ENCODE measurements at regions not wholly inside any gene's neighbourhood (a gene's known extent, or its start where the extent isn't known, plus 50 kb on each side); places are given as distances from the start of the nearest gene placed in this dataset.

DNA sequence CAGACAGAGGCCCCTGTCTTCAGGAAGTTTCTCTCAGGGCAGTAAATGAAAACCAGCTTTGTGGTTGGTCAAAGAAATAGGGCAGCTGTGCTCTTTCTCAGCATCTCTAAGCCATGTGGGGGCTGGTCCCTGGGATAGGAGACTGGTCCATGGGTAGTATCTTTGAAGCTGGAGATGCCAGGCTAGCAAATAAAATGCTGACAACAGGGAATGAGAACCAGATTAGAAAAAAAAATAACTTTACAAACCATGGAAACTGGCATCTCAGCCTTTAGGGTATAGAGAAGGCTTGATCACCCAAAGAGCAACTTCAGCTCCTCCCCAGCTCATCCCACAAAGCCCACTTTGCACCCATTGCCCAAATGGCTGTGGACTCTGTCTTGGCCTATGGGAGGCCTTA lies 138.1 kb downstream of the TTC32 start:
- no peak for TF ChIP-seq ZNF302 (tag by site-specific recombination; IDR thresholded peaks at IDR 0.05; ENCODE audit: low read depth)
- TF ChIP-seq TCF7L2 (IDR thresholded peaks at IDR 0.05; ENCODE audit: borderline replicate concordance, low read depth, low read length): no peak
- no peak for TF ChIP-seq ZBTB21 (tag by site-specific recombination; IDR thresholded peaks at IDR 0.05)
- TF ChIP-seq, protein P1, sequence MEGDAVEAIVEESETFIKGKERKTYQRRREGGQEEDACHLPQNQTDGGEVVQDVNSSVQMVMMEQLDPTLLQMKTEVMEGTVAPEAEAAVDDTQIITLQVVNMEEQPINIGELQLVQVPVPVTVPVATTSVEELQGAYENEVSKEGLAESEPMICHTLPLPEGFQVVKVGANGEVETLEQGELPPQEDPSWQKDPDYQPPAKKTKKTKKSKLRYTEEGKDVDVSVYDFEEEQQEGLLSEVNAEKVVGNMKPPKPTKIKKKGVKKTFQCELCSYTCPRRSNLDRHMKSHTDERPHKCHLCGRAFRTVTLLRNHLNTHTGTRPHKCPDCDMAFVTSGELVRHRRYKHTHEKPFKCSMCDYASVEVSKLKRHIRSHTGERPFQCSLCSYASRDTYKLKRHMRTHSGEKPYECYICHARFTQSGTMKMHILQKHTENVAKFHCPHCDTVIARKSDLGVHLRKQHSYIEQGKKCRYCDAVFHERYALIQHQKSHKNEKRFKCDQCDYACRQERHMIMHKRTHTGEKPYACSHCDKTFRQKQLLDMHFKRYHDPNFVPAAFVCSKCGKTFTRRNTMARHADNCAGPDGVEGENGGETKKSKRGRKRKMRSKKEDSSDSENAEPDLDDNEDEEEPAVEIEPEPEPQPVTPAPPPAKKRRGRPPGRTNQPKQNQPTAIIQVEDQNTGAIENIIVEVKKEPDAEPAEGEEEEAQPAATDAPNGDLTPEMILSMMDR (tag by site-specific recombination; IDR thresholded peaks at IDR 0.05): no peak
- TF ChIP-seq, protein P2, sequence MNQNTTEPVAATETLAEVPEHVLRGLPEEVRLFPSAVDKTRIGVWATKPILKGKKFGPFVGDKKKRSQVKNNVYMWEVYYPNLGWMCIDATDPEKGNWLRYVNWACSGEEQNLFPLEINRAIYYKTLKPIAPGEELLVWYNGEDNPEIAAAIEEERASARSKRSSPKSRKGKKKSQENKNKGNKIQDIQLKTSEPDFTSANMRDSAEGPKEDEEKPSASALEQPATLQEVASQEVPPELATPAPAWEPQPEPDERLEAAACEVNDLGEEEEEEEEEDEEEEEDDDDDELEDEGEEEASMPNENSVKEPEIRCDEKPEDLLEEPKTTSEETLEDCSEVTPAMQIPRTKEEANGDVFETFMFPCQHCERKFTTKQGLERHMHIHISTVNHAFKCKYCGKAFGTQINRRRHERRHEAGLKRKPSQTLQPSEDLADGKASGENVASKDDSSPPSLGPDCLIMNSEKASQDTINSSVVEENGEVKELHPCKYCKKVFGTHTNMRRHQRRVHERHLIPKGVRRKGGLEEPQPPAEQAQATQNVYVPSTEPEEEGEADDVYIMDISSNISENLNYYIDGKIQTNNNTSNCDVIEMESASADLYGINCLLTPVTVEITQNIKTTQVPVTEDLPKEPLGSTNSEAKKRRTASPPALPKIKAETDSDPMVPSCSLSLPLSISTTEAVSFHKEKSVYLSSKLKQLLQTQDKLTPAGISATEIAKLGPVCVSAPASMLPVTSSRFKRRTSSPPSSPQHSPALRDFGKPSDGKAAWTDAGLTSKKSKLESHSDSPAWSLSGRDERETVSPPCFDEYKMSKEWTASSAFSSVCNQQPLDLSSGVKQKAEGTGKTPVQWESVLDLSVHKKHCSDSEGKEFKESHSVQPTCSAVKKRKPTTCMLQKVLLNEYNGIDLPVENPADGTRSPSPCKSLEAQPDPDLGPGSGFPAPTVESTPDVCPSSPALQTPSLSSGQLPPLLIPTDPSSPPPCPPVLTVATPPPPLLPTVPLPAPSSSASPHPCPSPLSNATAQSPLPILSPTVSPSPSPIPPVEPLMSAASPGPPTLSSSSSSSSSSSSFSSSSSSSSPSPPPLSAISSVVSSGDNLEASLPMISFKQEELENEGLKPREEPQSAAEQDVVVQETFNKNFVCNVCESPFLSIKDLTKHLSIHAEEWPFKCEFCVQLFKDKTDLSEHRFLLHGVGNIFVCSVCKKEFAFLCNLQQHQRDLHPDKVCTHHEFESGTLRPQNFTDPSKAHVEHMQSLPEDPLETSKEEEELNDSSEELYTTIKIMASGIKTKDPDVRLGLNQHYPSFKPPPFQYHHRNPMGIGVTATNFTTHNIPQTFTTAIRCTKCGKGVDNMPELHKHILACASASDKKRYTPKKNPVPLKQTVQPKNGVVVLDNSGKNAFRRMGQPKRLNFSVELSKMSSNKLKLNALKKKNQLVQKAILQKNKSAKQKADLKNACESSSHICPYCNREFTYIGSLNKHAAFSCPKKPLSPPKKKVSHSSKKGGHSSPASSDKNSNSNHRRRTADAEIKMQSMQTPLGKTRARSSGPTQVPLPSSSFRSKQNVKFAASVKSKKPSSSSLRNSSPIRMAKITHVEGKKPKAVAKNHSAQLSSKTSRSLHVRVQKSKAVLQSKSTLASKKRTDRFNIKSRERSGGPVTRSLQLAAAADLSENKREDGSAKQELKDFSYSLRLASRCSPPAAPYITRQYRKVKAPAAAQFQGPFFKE (tag by site-specific recombination; IDR thresholded peaks at IDR 0.05; ENCODE audit: borderline replicate concordance): no peak
- no peak for TF ChIP-seq ZBTB1 (tag by site-specific recombination; IDR thresholded peaks at IDR 0.05)
- TF ChIP-seq, protein P3, sequence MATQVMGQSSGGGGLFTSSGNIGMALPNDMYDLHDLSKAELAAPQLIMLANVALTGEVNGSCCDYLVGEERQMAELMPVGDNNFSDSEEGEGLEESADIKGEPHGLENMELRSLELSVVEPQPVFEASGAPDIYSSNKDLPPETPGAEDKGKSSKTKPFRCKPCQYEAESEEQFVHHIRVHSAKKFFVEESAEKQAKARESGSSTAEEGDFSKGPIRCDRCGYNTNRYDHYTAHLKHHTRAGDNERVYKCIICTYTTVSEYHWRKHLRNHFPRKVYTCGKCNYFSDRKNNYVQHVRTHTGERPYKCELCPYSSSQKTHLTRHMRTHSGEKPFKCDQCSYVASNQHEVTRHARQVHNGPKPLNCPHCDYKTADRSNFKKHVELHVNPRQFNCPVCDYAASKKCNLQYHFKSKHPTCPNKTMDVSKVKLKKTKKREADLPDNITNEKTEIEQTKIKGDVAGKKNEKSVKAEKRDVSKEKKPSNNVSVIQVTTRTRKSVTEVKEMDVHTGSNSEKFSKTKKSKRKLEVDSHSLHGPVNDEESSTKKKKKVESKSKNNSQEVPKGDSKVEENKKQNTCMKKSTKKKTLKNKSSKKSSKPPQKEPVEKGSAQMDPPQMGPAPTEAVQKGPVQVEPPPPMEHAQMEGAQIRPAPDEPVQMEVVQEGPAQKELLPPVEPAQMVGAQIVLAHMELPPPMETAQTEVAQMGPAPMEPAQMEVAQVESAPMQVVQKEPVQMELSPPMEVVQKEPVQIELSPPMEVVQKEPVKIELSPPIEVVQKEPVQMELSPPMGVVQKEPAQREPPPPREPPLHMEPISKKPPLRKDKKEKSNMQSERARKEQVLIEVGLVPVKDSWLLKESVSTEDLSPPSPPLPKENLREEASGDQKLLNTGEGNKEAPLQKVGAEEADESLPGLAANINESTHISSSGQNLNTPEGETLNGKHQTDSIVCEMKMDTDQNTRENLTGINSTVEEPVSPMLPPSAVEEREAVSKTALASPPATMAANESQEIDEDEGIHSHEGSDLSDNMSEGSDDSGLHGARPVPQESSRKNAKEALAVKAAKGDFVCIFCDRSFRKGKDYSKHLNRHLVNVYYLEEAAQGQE (tag by site-specific recombination; IDR thresholded peaks at IDR 0.05): no peak
- TF ChIP-seq, protein P4, sequence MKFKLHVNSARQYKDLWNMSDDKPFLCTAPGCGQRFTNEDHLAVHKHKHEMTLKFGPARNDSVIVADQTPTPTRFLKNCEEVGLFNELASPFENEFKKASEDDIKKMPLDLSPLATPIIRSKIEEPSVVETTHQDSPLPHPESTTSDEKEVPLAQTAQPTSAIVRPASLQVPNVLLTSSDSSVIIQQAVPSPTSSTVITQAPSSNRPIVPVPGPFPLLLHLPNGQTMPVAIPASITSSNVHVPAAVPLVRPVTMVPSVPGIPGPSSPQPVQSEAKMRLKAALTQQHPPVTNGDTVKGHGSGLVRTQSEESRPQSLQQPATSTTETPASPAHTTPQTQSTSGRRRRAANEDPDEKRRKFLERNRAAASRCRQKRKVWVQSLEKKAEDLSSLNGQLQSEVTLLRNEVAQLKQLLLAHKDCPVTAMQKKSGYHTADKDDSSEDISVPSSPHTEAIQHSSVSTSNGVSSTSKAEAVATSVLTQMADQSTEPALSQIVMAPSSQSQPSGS (tag by site-specific recombination; IDR thresholded peaks at IDR 0.05; ENCODE audit: low read depth): no peak
